ENCODE measurements at regions not wholly inside any gene's neighbourhood (a gene's known extent, or its start where the extent isn't known, plus 50 kb on each side); places are given as distances from the start of the nearest gene placed in this dataset.
"Not testable (repeated sequence)": the region's sequence is repeated elsewhere in the genome, so short reads cannot be mapped to it uniquely, and the experiment has no call there.

DNA sequence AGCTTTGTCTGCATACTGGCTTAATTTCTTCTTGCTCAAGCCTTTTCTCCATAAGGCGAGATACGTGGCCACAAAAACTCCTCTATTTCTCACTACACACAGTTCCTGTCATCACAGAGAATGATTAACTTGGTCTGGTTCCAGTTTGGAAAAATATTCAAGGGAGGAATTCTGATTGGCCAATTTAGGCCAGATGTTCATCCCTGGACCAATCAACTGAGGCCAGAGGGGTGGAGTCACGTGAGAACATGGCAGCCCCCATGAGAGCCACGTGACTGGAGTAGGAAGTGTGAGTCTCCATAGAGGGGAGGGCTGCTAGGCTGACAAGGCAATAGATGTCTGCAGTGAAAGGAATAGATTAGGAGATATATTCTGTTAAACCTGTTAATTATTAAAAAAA is 200.0 kb downstream of the OTOP1 start:
- not testable (repeated sequence) for H2AK5ac ChIP-seq (ENCODE audit: low read length); H4K5ac ChIP-seq (ENCODE audit: low read length); H3K79me1 ChIP-seq (ENCODE audit: low read length); H2BK120ac ChIP-seq (ENCODE audit: low read depth, low read length); H3K4ac ChIP-seq (ENCODE audit: low read depth, low read length); H3K27me3 ChIP-seq (ENCODE audit: insufficient read depth, low read length, poor library complexity); H3K4me2 ChIP-seq (ENCODE audit: low read length); H2BK5ac ChIP-seq (ENCODE audit: low read length); H3K27ac ChIP-seq (ENCODE audit: low read depth, low read length); H4K8ac ChIP-seq (ENCODE audit: low read depth, low read length); H3K23ac ChIP-seq (ENCODE audit: low read length); H3K18ac ChIP-seq (ENCODE audit: low read length); H3K36me3 ChIP-seq (ENCODE audit: control insufficient read depth, insufficient read depth, low read length); H3K4me3 ChIP-seq (ENCODE audit: low read length); H3K56ac ChIP-seq (ENCODE audit: low read length); H2BK15ac ChIP-seq (replicated peaks; ENCODE audit: low read depth); H3K9ac ChIP-seq (ENCODE audit: low read length); H3K4me1 ChIP-seq (ENCODE audit: control insufficient read depth, low read depth, low read length); H3K79me2 ChIP-seq (ENCODE audit: control insufficient read depth, insufficient read depth, low read length)
- WGBS (ENCODE audit: extremely low coverage, insufficient coverage, low lambda C conversion rate) = no CpG with 5 or more reads among the region's 4 CpGs
- peak; percentile 45 for DNase-seq

DNA sequence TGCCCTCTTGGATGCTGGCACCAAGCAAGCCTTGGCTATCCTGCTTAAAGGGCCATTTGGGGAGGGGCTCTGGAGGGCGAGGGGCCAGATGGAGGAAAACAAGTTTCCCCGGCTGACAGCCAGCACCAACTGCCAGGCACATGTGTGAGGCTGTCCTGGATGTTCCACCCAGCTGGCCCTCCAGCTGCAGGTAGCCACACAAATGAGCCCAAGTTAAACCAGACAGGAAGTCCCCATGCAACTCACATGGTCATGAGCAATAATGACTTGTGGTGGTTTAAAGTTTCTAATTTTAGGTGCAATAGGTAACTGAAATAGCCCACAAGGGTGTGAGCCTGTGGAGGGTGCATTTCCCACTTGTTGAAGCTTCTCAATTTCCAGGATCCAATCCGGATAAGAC is 198.0 kb downstream of the OTOP1 start:
- H3K56ac ChIP-seq (ENCODE audit: low read length); DNase-seq; H4K5ac ChIP-seq (ENCODE audit: low read length); H3K27ac ChIP-seq (ENCODE audit: low read depth, low read length); H2BK120ac ChIP-seq (ENCODE audit: low read depth, low read length); H3K4me3 ChIP-seq (ENCODE audit: low read length); H3K36me3 ChIP-seq (ENCODE audit: control insufficient read depth, insufficient read depth, low read length); H3K9ac ChIP-seq (ENCODE audit: low read length); H3K18ac ChIP-seq (ENCODE audit: low read length); H2AK5ac ChIP-seq (ENCODE audit: low read length); H3K79me1 ChIP-seq (ENCODE audit: low read length); H3K4ac ChIP-seq (ENCODE audit: low read depth, low read length); H3K27me3 ChIP-seq (ENCODE audit: insufficient read depth, low read length, poor library complexity); H3K23ac ChIP-seq (ENCODE audit: low read length); H3K4me1 ChIP-seq (ENCODE audit: control insufficient read depth, low read depth, low read length); H2BK15ac ChIP-seq (replicated peaks; ENCODE audit: low read depth); H2BK5ac ChIP-seq (ENCODE audit: low read length); H3K79me2 ChIP-seq (ENCODE audit: control insufficient read depth, insufficient read depth, low read length); H3K4me2 ChIP-seq (ENCODE audit: low read length); H4K8ac ChIP-seq (ENCODE audit: low read depth, low read length): not testable (repeated sequence)
- WGBS (ENCODE audit: extremely low coverage, insufficient coverage, low lambda C conversion rate) = no CpG with 5 or more reads among the region's 3 CpGs

DNA sequence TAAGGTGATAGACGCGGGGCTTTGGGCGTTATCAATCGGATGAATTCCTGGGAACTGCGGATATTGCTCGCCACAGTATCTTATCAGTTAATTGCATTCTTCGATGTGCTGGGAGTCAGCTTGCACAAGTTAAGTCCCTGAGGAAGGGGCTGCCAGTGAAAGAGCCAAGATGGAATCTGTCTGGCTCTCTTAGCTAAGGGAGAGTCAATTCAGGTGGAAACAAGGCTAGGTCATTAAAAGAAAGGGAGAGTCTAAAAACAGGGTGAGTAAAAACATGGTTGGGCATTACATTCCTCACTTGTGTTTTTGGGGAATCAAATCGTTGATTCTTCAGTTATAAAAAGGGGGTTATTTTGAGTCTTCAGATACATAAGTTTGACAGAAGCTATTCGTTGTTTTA is 196.2 kb downstream of the OTOP1 start:
- not testable (repeated sequence) for H3K4me1 ChIP-seq (ENCODE audit: control insufficient read depth, low read depth, low read length); H3K36me3 ChIP-seq (ENCODE audit: control insufficient read depth, insufficient read depth, low read length); H4K5ac ChIP-seq (ENCODE audit: low read length); H3K4me3 ChIP-seq (ENCODE audit: low read length); H3K4me2 ChIP-seq (ENCODE audit: low read length); DNase-seq; H3K27me3 ChIP-seq (ENCODE audit: insufficient read depth, low read length, poor library complexity); H3K23ac ChIP-seq (ENCODE audit: low read length); H2BK15ac ChIP-seq (replicated peaks; ENCODE audit: low read depth); H2BK5ac ChIP-seq (ENCODE audit: low read length); H3K56ac ChIP-seq (ENCODE audit: low read length); H3K18ac ChIP-seq (ENCODE audit: low read length); H3K27ac ChIP-seq (ENCODE audit: low read depth, low read length); H3K79me1 ChIP-seq (ENCODE audit: low read length); H3K9ac ChIP-seq (ENCODE audit: low read length); H2BK120ac ChIP-seq (ENCODE audit: low read depth, low read length); H4K8ac ChIP-seq (ENCODE audit: low read depth, low read length); H3K4ac ChIP-seq (ENCODE audit: low read depth, low read length); H3K79me2 ChIP-seq (ENCODE audit: control insufficient read depth, insufficient read depth, low read length); H2AK5ac ChIP-seq (ENCODE audit: low read length)
- WGBS (ENCODE audit: extremely low coverage, insufficient coverage, low lambda C conversion rate) = no CpG with 5 or more reads among the region's 9 CpGs

DNA sequence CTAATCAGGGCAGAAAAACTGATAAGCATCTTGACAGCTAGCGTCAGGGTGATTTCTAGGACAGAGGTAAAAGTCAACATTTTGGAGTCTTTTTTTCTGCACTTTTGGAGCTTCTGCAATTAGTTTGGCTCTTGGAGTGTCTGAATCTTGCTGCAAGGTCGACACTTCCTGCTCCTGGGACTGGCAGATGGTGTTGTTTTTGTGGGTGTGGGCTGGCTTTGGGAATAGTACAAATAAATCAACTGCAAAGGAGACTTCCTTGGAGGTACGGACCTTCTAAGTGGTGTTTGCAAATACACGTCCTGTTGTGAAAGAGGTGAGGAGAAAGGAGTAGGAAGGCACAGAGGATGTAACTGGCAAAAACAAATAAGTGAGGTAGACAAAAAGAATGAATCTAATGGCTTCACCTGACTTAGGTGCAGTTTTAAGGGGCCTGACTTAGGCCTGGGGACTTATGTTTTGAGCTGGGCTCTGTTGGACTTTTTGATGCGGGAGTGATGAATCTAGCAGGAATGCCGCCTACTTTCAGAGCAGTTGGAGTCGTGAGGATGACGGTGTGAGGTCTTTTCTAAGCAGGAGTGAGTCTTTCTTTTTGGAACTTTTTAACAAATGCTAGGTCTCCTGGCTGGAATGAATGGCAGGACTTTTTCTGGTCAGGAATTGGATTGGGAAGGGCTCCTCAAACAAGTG is 195.1 kb downstream of the OTOP1 start:
- H3K36me3 ChIP-seq (ENCODE audit: control insufficient read depth, insufficient read depth, low read length); H3K79me2 ChIP-seq (ENCODE audit: control insufficient read depth, insufficient read depth, low read length); H3K4me3 ChIP-seq (ENCODE audit: low read length); H3K27me3 ChIP-seq (ENCODE audit: insufficient read depth, low read length, poor library complexity); H3K18ac ChIP-seq (ENCODE audit: low read length); H2BK5ac ChIP-seq (ENCODE audit: low read length); H3K4me2 ChIP-seq (ENCODE audit: low read length); H2BK15ac ChIP-seq (replicated peaks; ENCODE audit: low read depth); H3K9ac ChIP-seq (ENCODE audit: low read length); H3K56ac ChIP-seq (ENCODE audit: low read length); H2BK120ac ChIP-seq (ENCODE audit: low read depth, low read length); H4K8ac ChIP-seq (ENCODE audit: low read depth, low read length); H3K79me1 ChIP-seq (ENCODE audit: low read length); H3K23ac ChIP-seq (ENCODE audit: low read length); H2AK5ac ChIP-seq (ENCODE audit: low read length); H3K4me1 ChIP-seq (ENCODE audit: control insufficient read depth, low read depth, low read length); H3K4ac ChIP-seq (ENCODE audit: low read depth, low read length); H3K27ac ChIP-seq (ENCODE audit: low read depth, low read length); H4K5ac ChIP-seq (ENCODE audit: low read length): not testable (repeated sequence)
- no CpG with 5 or more reads among the region's 8 CpGs for WGBS (ENCODE audit: extremely low coverage, insufficient coverage, low lambda C conversion rate)
- peak; percentile 37 for DNase-seq

DNA sequence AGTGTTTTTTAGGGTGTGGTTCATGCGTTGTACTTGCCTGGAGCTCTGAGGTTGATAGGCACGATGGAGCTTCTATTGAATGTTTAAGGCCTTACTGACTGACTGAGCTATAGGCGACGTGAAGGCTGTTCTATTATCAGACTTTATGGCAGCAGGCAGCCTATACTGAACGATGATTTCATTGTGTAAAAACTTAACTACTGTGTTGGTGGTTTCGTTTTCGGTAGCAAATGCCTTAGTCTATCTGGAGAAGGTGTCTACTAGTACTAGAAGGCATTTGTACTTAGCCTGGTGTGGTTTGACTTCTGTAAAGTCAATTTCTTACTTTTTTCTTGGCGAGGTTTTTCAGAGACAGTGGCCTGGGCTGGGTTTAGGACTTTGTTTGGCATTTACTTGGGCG is 194.4 kb downstream of the OTOP1 start:
- H3K4me2 ChIP-seq (ENCODE audit: low read length); H3K4ac ChIP-seq (ENCODE audit: low read depth, low read length); H3K36me3 ChIP-seq (ENCODE audit: control insufficient read depth, insufficient read depth, low read length); H3K27me3 ChIP-seq (ENCODE audit: insufficient read depth, low read length, poor library complexity); H3K23ac ChIP-seq (ENCODE audit: low read length); H3K9ac ChIP-seq (ENCODE audit: low read length); H3K4me1 ChIP-seq (ENCODE audit: control insufficient read depth, low read depth, low read length); H2BK15ac ChIP-seq (replicated peaks; ENCODE audit: low read depth); H3K18ac ChIP-seq (ENCODE audit: low read length); H3K56ac ChIP-seq (ENCODE audit: low read length); H2BK5ac ChIP-seq (ENCODE audit: low read length); H2AK5ac ChIP-seq (ENCODE audit: low read length); H3K4me3 ChIP-seq (ENCODE audit: low read length); H3K27ac ChIP-seq (ENCODE audit: low read depth, low read length); DNase-seq; H2BK120ac ChIP-seq (ENCODE audit: low read depth, low read length); H4K5ac ChIP-seq (ENCODE audit: low read length); H3K79me1 ChIP-seq (ENCODE audit: low read length); H4K8ac ChIP-seq (ENCODE audit: low read depth, low read length); H3K79me2 ChIP-seq (ENCODE audit: control insufficient read depth, insufficient read depth, low read length): not testable (repeated sequence)
- no CpG with 5 or more reads among the region's 9 CpGs for WGBS (ENCODE audit: extremely low coverage, insufficient coverage, low lambda C conversion rate)

Data from mesendoderm (in vitro differentiated cells).